ENCODE measurements at regions not wholly inside any gene's neighbourhood (a gene's known extent, or its start where the extent isn't known, plus 50 kb on each side); places are given as distances from the start of the nearest gene placed in this dataset.

- TF ChIP-seq CTCF (IDR thresholded peaks at IDR 0.05) (no peak), EP300 (IDR thresholded peaks at IDR 0.05) (no peak), POLR2AphosphoS5 (IDR thresholded peaks at IDR 0.05) (no peak), POLR2A (IDR thresholded peaks at IDR 0.05) (no peak)
Measured at GRCh38 chr3:30457081-30457480, 149.3 kb upstream of the TGFBR2 start.

All from sigmoid colon (tissue), 4 donors.